Endothelial cell of umbilical vein (primary cell): ENCODE measurements at regions not wholly inside any gene's neighbourhood (a gene's known extent, or its start where the extent isn't known, plus 50 kb on each side); places are given as distances from the start of the nearest gene placed in this dataset.
A peak's percentile ranks its signal among the peaks of the same experiment; 100 is the strongest.

Experiments used
- EZH2 ChIP-seq: IDR thresholded peaks from 2 replicates; pipeline ENCODE4 v1.6.1; 2012; ENCODE audit warnings: borderline replicate concordance, low read depth, mild to moderate bottlenecking, moderate library complexity, low read length, inconsistent platforms; ENCODE audit not compliant: severe bottlenecking
- JUN ChIP-seq: IDR thresholded peaks from 2 replicates; pipeline ENCODE4 v1.6.1; 2011; ENCODE audit warnings: borderline replicate concordance, low read depth; ENCODE audit not compliant: insufficient read length, insufficient read depth
- MYC ChIP-seq: IDR thresholded peaks from one replicate; pipeline ENCODE4 v1.6.1; 2011; ENCODE audit warnings: mild to moderate bottlenecking, low read depth, low read length
- POLR2AphosphoS5 ChIP-seq: IDR thresholded peaks from 2 replicates; pipeline ENCODE4 v1.6.1; 2012; ENCODE audit warnings: low read depth, mild to moderate bottlenecking, control low read depth, low read length, moderate library complexity; ENCODE audit not compliant: insufficient read depth
- TF ChIP-seq, protein P1 (sequence below), 2 donors: IDR thresholded peaks; 1 replicate in 1 of 2; 2 replicates in 1 of 2; pipeline ENCODE4 v1.5.1; 2011; ENCODE audit warnings: low read length in 2 of 2, mild to moderate bottlenecking in 2 of 2, moderate library complexity in 2 of 2, control low read depth in 1 of 2, inconsistent platforms in 1 of 2, low read depth in 1 of 2; ENCODE audit not compliant: insufficient read depth in 1 of 2; ENCODE audit errors: extremely low read depth in 1 of 2

DNA sequence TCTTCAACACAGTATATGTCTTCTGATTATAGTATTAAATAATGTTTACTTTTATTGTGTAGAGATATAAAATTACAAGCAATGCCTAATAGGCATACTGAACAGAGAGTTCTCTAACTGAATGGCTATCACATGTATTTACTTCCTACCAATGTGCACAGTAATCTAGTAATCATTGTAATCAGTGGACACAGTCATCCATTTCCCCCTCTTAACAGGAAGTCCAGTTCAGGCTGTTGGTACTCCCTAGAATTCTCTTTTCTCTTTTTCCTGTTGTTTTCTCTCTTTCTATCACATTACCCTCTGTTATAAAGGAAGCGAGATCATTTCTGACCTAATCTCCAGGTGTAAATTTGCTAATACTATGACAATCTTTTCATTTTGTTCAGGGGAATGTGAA is 172.5 kb downstream of the HTR1B start:
- TF ChIP-seq, protein P1, sequence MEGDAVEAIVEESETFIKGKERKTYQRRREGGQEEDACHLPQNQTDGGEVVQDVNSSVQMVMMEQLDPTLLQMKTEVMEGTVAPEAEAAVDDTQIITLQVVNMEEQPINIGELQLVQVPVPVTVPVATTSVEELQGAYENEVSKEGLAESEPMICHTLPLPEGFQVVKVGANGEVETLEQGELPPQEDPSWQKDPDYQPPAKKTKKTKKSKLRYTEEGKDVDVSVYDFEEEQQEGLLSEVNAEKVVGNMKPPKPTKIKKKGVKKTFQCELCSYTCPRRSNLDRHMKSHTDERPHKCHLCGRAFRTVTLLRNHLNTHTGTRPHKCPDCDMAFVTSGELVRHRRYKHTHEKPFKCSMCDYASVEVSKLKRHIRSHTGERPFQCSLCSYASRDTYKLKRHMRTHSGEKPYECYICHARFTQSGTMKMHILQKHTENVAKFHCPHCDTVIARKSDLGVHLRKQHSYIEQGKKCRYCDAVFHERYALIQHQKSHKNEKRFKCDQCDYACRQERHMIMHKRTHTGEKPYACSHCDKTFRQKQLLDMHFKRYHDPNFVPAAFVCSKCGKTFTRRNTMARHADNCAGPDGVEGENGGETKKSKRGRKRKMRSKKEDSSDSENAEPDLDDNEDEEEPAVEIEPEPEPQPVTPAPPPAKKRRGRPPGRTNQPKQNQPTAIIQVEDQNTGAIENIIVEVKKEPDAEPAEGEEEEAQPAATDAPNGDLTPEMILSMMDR (IDR thresholded peaks at IDR 0.05; ENCODE audit: extremely low read depth in 1 of 2, insufficient read depth in 1 of 2, low read depth in 1 of 2, low read length in 2 of 2) = no peak
- peak; percentile 79 for TF ChIP-seq POLR2AphosphoS5
- TF ChIP-seq JUN = peak; percentile 83
- TF ChIP-seq MYC = no peak
- no peak for TF ChIP-seq EZH2
